Breast epithelium (tissue), 3 donors: ENCODE measurements at regions not wholly inside any gene's neighbourhood (a gene's known extent, or its start where the extent isn't known, plus 50 kb on each side); places are given as distances from the start of the nearest gene placed in this dataset.

Experiments used
- POLR2A ChIP-seq: fragments of 450-650 bp; IDR thresholded peaks from one replicate; pipeline ENCODE4 v1.6.1; 2016; ENCODE audit warnings: antibody characterized with exemption, mild to moderate bottlenecking, moderate library complexity
- POLR2AphosphoS5 ChIP-seq, 3 donors: sonication (generic); formaldehyde crosslinking; IDR thresholded peaks; one replicate each; pipeline ENCODE4 v1.6.1; 2017; ENCODE audit warnings: antibody characterized with exemption in 3 of 3
- TF ChIP-seq, protein P1 (sequence below), 3 donors: fragments of 450-650 bp; IDR thresholded peaks; one replicate each; pipeline ENCODE4 v1.5.1; 2016 to 2017; ENCODE audit warnings: antibody characterized with exemption in 3 of 3, mild to moderate bottlenecking in 3 of 3, moderate library complexity in 3 of 3

DNA sequence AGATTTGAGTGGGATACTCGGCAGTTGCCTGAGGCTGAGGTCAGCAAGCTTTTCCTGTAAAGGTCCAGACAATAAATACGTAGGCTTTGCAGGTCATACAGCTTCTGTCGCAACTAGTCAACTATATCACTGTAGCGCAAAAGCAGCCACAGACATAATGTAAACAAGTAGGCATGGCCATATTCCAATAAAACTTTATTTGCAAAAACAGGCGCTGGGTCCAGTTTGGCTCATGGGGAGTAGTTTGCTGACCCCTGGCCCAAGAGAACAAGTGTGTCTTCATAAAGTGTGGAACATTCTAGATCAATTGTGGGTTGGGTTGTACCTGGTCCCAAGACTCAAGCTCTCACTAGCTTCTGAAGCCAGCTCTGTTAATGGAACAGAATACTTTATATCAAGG, 78.8 kb downstream of the MIS18A start:
- TF ChIP-seq, protein P1, sequence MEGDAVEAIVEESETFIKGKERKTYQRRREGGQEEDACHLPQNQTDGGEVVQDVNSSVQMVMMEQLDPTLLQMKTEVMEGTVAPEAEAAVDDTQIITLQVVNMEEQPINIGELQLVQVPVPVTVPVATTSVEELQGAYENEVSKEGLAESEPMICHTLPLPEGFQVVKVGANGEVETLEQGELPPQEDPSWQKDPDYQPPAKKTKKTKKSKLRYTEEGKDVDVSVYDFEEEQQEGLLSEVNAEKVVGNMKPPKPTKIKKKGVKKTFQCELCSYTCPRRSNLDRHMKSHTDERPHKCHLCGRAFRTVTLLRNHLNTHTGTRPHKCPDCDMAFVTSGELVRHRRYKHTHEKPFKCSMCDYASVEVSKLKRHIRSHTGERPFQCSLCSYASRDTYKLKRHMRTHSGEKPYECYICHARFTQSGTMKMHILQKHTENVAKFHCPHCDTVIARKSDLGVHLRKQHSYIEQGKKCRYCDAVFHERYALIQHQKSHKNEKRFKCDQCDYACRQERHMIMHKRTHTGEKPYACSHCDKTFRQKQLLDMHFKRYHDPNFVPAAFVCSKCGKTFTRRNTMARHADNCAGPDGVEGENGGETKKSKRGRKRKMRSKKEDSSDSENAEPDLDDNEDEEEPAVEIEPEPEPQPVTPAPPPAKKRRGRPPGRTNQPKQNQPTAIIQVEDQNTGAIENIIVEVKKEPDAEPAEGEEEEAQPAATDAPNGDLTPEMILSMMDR (IDR thresholded peaks at IDR 0.05) = no peak
- TF ChIP-seq POLR2AphosphoS5 (IDR thresholded peaks at IDR 0.05) = no peak
- TF ChIP-seq POLR2A = no peak
